Liver (tissue), 8 donors: ENCODE measurements at regions not wholly inside any gene's neighbourhood (a gene's known extent, or its start where the extent isn't known, plus 50 kb on each side); places are given as distances from the start of the nearest gene placed in this dataset.

ENCODE experiments used
- DNase-seq: peaks from one replicate; pipeline ENCODE4 v3.0.0-alpha.2; 2017; ENCODE audit warnings: low spot score
- H3K27ac ChIP-seq, 2 donors: one replicate each; pipeline ENCODE4 v1.7.0; 2013; ENCODE audit warnings: inconsistent platforms in 2 of 2, low read length in 2 of 2, control low read depth in 1 of 2, low read depth in 1 of 2, mild to moderate bottlenecking in 1 of 2
- H3K27me3 ChIP-seq, 4 donors: one replicate each; pipeline versions ENCODE4 v1.6.1 to v1.7.0; 2013; ENCODE audit warnings: low read length in 3 of 4, inconsistent platforms in 1 of 4, mild to moderate bottlenecking in 1 of 4, moderate library complexity in 1 of 4; ENCODE audit not compliant: control insufficient read depth in 4 of 4, insufficient read depth in 4 of 4
- H3K36me3 ChIP-seq, 4 donors: one replicate each; pipeline versions ENCODE4 v1.6.1 to v1.7.0; 2013; ENCODE audit warnings: low read length in 3 of 4, mild to moderate bottlenecking in 3 of 4, low read depth in 1 of 4, moderate library complexity in 1 of 4; ENCODE audit not compliant: control insufficient read depth in 4 of 4, insufficient read depth in 3 of 4
- H3K4me1 ChIP-seq, 4 donors: one replicate each; pipeline versions ENCODE4 v1.6.1 to v1.7.0; 2013; ENCODE audit warnings: low read length in 3 of 4, mild to moderate bottlenecking in 3 of 4, moderate library complexity in 1 of 4; ENCODE audit not compliant: control insufficient read depth in 4 of 4, insufficient read depth in 4 of 4
- H3K4me3 ChIP-seq, 3 donors: one replicate each; pipeline versions ENCODE4 v1.6.1 to v1.7.0; 2013; ENCODE audit warnings: low read length in 3 of 3, control low read depth in 1 of 3, low read depth in 1 of 3, mild to moderate bottlenecking in 1 of 3
- H3K9ac ChIP-seq, 2 donors: one replicate each; pipeline ENCODE4 v1.7.0; 2013; ENCODE audit warnings: low read length in 2 of 2, mild to moderate bottlenecking in 2 of 2, moderate library complexity in 2 of 2, control low read depth in 1 of 2, low read depth in 1 of 2
- H3K9me3 ChIP-seq, 4 donors: one replicate each; pipeline versions ENCODE4 v1.6.1 to v1.7.0; 2013; ENCODE audit warnings: low read length in 3 of 4; ENCODE audit not compliant: control insufficient read depth in 4 of 4
- EGR1 ChIP-seq, 2 donors: IDR thresholded peaks; 2 replicates each; pipeline ENCODE4 v1.6.1; 2016 to 2018; ENCODE audit warnings: antibody characterized with exemption in 2 of 2, low read depth in 2 of 2
- FOXA1 ChIP-seq: IDR thresholded peaks from 2 replicates; pipeline ENCODE4 v1.6.1; 2016; ENCODE audit warnings: antibody characterized with exemption
- FOXA2 ChIP-seq: IDR thresholded peaks from 2 replicates; pipeline ENCODE4 v1.6.1; 2016; ENCODE audit warnings: antibody characterized with exemption
- GABPA ChIP-seq, 2 donors: IDR thresholded peaks in 1 of 2; conservative IDR thresholded peaks in 1 of 2; 2 replicates each; pipeline ENCODE4 v1.6.1; 2016; ENCODE audit warnings: antibody characterized with exemption in 2 of 2, mild to moderate bottlenecking in 1 of 2, moderate library complexity in 1 of 2
- HNF4A ChIP-seq, 2 donors: conservative IDR thresholded peaks; 2 replicates each; pipeline ENCODE4 v1.6.1; 2016; ENCODE audit warnings: antibody characterized with exemption in 2 of 2, mild to moderate bottlenecking in 2 of 2
- HNF4G ChIP-seq: IDR thresholded peaks from 2 replicates; pipeline ENCODE4 v1.6.1; 2016; ENCODE audit warnings: antibody characterized with exemption
- JUND ChIP-seq, 2 donors: IDR thresholded peaks; 2 replicates each; pipeline ENCODE4 v1.6.1; 2016; ENCODE audit warnings: antibody characterized with exemption in 2 of 2
- NR2F2 ChIP-seq: IDR thresholded peaks from 2 replicates; pipeline ENCODE4 v1.6.1; 2016; ENCODE audit warnings: antibody characterized with exemption
- RAD21 ChIP-seq, 2 donors: IDR thresholded peaks; 2 replicates each; pipeline ENCODE4 v1.6.1; 2016; ENCODE audit warnings: antibody characterized with exemption in 2 of 2, mild to moderate bottlenecking in 2 of 2
- RXRA ChIP-seq, 2 donors: IDR thresholded peaks; 2 replicates each; pipeline ENCODE4 v1.6.1; 2017 to 2018; ENCODE audit warnings: antibody characterized with exemption in 2 of 2, mild to moderate bottlenecking in 1 of 2
- SP1 ChIP-seq: IDR thresholded peaks from 2 replicates; pipeline ENCODE4 v1.6.1; 2018; ENCODE audit warnings: antibody characterized with exemption, mild to moderate bottlenecking
- TAF1 ChIP-seq: conservative IDR thresholded peaks from 2 replicates; pipeline ENCODE4 v1.6.1; 2016; ENCODE audit warnings: antibody characterized with exemption, mild to moderate bottlenecking
- YY1 ChIP-seq: IDR thresholded peaks from 2 replicates; pipeline ENCODE4 v1.6.1; 2016; ENCODE audit warnings: antibody characterized with exemption, mild to moderate bottlenecking
- WGBS: extraction: QIAGEN DNeasy Blood & Tissue Kit; methylation state at CpG from one replicate; pipeline ENCODE4 v1.1.7; 2013; 5-methylcytosine and 5-hydroxymethylcytosine counted together
- TF ChIP-seq, protein P1 (sequence below): fragments of 150-350 bp; IDR thresholded peaks from 2 replicates; pipeline ENCODE4 v1.5.1; 2017; ENCODE audit warnings: improper control_type of control experiment, low read depth, low read length; ENCODE audit not compliant: missing input control
- TF ChIP-seq, protein P2 (sequence below): IDR thresholded peaks from 2 replicates; pipeline ENCODE4 v1.6.1; 2016; ENCODE audit warnings: antibody characterized with exemption, mild to moderate bottlenecking
- TF ChIP-seq, protein P3 (sequence below): IDR thresholded peaks from 2 replicates; pipeline ENCODE4 v1.6.1; 2016; ENCODE audit warnings: antibody characterized with exemption
- TF ChIP-seq, protein P4 (sequence below): IDR thresholded peaks from 2 replicates; pipeline ENCODE4 v1.6.1; 2016; ENCODE audit warnings: antibody characterized with exemption
- TF ChIP-seq, protein P5 (sequence below): IDR thresholded peaks from 2 replicates; pipeline ENCODE4 v1.6.1; 2016; ENCODE audit warnings: antibody characterized with exemption
- donor health status: healthy.
- donor health status: healthy.
- donor health status: healthy.
- donor health status: healthy.
- donor health status: healthy.

DNA sequence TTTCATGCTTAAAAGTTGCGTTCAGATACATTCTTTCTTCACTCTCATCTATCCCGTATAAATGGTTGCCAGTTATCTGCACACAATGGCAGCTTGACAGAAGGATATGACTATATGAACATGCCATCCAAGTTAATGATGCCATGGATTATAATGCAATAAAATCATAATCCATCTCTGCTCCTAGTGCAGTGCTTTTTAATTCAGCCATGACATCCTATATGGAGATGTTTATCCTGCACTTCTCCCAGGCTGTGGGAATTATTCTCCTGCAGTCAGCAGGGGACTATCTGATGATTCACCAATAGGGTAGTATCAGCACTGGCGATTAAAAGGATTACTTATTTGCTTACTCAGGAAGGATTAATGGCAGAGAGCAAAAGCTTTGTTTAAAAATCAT lies 273.8 kb downstream of the SAMD5 start:
- H3K27me3 ChIP-seq, result no peaks in the 10 kb centered on the region

DNA sequence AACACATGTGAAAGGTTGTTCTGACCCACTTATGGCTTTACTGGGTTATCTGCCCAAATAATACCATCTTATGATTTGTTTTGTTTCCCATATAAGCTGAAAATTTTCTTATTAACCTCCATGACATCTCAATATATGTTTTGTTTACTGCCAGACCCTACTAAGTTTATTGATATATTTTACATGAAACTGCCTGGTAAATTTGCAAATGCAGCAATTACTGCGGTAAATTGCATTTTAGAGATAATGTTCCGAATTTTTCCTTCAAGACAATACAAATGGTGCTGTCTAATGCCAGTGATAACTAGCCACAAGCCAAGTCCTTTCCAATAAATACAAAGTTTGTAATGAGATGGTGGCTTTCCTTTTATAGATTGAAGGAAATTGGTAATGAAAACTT lies 275.9 kb downstream of the SAMD5 start:
- H3K27ac ChIP-seq, result no peak overlapping the region
- TF ChIP-seq EGR1 (IDR thresholded peaks at IDR 0.05; ENCODE audit: low read depth in 2 of 2) (no peak), SP1 (no peak), GABPA (IDR thresholded peaks at IDR 0.05 in 1 of 2, conservative IDR thresholded peaks at IDR 0.05 in 1 of 2) (no peak), HNF4G (no peak), JUND (IDR thresholded peaks at IDR 0.05) (no peak)
- no peak overlapping the region for H3K9ac ChIP-seq
- H3K4me1 ChIP-seq, result no peaks in the 10 kb centered on the region
- H3K9me3 ChIP-seq, result no peaks in the 10 kb centered on the region
- H3K4me3 ChIP-seq, result no peak overlapping the region
- no peaks in the 10 kb centered on the region for H3K27me3 ChIP-seq
- H3K36me3 ChIP-seq, result no peaks in the 10 kb centered on the region
- 82% methylated on average over 2 of the region's 2 CpGs for WGBS
- DNase-seq, result no peak

More for the DNA sequence above, 273.8 kb downstream of the SAMD5 start:
- no peak for DNase-seq
- no peaks in the 10 kb centered on the region for H3K4me1 ChIP-seq
- H3K9me3 ChIP-seq, result no peaks in the 10 kb centered on the region
- no peak overlapping the region for H3K27ac ChIP-seq
- H3K9ac ChIP-seq, result no peak overlapping the region
- no peaks in the 10 kb centered on the region for H3K36me3 ChIP-seq
- TF ChIP-seq HNF4G (no peak), SP1 (no peak), RXRA (IDR thresholded peaks at IDR 0.05) (no peak), FOXA2 (no peak), NR2F2 (no peak), JUND (IDR thresholded peaks at IDR 0.05) (no peak), GABPA (IDR thresholded peaks at IDR 0.05 in 1 of 2, conservative IDR thresholded peaks at IDR 0.05 in 1 of 2) (no peak), RAD21 (IDR thresholded peaks at IDR 0.05) (no peak), FOXA1 (no peak), EGR1 (IDR thresholded peaks at IDR 0.05; ENCODE audit: low read depth in 2 of 2) (no peak), HNF4A (conservative IDR thresholded peaks at IDR 0.05) (no peak), TAF1 (no peak), YY1 (no peak)
- TF ChIP-seq, protein P1, sequence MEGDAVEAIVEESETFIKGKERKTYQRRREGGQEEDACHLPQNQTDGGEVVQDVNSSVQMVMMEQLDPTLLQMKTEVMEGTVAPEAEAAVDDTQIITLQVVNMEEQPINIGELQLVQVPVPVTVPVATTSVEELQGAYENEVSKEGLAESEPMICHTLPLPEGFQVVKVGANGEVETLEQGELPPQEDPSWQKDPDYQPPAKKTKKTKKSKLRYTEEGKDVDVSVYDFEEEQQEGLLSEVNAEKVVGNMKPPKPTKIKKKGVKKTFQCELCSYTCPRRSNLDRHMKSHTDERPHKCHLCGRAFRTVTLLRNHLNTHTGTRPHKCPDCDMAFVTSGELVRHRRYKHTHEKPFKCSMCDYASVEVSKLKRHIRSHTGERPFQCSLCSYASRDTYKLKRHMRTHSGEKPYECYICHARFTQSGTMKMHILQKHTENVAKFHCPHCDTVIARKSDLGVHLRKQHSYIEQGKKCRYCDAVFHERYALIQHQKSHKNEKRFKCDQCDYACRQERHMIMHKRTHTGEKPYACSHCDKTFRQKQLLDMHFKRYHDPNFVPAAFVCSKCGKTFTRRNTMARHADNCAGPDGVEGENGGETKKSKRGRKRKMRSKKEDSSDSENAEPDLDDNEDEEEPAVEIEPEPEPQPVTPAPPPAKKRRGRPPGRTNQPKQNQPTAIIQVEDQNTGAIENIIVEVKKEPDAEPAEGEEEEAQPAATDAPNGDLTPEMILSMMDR, result no peak
- TF ChIP-seq, protein P2, sequence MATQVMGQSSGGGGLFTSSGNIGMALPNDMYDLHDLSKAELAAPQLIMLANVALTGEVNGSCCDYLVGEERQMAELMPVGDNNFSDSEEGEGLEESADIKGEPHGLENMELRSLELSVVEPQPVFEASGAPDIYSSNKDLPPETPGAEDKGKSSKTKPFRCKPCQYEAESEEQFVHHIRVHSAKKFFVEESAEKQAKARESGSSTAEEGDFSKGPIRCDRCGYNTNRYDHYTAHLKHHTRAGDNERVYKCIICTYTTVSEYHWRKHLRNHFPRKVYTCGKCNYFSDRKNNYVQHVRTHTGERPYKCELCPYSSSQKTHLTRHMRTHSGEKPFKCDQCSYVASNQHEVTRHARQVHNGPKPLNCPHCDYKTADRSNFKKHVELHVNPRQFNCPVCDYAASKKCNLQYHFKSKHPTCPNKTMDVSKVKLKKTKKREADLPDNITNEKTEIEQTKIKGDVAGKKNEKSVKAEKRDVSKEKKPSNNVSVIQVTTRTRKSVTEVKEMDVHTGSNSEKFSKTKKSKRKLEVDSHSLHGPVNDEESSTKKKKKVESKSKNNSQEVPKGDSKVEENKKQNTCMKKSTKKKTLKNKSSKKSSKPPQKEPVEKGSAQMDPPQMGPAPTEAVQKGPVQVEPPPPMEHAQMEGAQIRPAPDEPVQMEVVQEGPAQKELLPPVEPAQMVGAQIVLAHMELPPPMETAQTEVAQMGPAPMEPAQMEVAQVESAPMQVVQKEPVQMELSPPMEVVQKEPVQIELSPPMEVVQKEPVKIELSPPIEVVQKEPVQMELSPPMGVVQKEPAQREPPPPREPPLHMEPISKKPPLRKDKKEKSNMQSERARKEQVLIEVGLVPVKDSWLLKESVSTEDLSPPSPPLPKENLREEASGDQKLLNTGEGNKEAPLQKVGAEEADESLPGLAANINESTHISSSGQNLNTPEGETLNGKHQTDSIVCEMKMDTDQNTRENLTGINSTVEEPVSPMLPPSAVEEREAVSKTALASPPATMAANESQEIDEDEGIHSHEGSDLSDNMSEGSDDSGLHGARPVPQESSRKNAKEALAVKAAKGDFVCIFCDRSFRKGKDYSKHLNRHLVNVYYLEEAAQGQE, result no peak
- TF ChIP-seq, protein P3, sequence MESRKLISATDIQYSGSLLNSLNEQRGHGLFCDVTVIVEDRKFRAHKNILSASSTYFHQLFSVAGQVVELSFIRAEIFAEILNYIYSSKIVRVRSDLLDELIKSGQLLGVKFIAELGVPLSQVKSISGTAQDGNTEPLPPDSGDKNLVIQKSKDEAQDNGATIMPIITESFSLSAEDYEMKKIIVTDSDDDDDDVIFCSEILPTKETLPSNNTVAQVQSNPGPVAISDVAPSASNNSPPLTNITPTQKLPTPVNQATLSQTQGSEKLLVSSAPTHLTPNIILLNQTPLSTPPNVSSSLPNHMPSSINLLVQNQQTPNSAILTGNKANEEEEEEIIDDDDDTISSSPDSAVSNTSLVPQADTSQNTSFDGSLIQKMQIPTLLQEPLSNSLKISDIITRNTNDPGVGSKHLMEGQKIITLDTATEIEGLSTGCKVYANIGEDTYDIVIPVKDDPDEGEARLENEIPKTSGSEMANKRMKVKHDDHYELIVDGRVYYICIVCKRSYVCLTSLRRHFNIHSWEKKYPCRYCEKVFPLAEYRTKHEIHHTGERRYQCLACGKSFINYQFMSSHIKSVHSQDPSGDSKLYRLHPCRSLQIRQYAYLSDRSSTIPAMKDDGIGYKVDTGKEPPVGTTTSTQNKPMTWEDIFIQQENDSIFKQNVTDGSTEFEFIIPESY, result no peak
- TF ChIP-seq, protein P4, sequence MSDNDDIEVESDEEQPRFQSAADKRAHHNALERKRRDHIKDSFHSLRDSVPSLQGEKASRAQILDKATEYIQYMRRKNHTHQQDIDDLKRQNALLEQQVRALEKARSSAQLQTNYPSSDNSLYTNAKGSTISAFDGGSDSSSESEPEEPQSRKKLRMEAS, result no peak
- TF ChIP-seq, protein P5, sequence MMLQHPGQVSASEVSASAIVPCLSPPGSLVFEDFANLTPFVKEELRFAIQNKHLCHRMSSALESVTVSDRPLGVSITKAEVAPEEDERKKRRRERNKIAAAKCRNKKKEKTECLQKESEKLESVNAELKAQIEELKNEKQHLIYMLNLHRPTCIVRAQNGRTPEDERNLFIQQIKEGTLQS, result no peak
- WGBS, result 64% methylated on average over 3 of the region's 3 CpGs
- H3K4me3 ChIP-seq, result no peak overlapping the region
